Neural cell (in vitro differentiated cells): ENCODE measurements at regions not wholly inside any gene's neighbourhood (a gene's known extent, or its start where the extent isn't known, plus 50 kb on each side); places are given as distances from the start of the nearest gene placed in this dataset.

Experiments
- H2AFZ ChIP-seq: fragments of 200-600, 300-800 bp; sonication (generic), shearing (Covaris generic); 2 replicates; pipeline ENCODE4 v1.6.0; 2014; ENCODE audit warnings: low read depth, mild to moderate bottlenecking, antibody characterized with exemption, low read length, moderate library complexity
- H3F3A ChIP-seq: fragments of 200-600 bp; shearing (Covaris generic); 2 replicates; pipeline ENCODE4 v1.6.1; 2016; ENCODE audit warnings: mild to moderate bottlenecking, moderate library complexity, mixed read lengths, antibody characterized with exemption, low read length; ENCODE audit not compliant: insufficient read depth, poor library complexity, severe bottlenecking
- H3K27ac ChIP-seq: fragments of 200-600, 300-800 bp; sonication (generic), shearing (Covaris generic); 2 replicates; pipeline ENCODE4 v1.5.1; 2014; ENCODE audit warnings: mild to moderate bottlenecking, low read length, moderate library complexity
- H3K27me3 ChIP-seq: fragments of 300-800, 200-600 bp; sonication (generic), shearing (Covaris generic); 2 replicates; pipeline ENCODE4 v1.6.0; 2014; ENCODE audit warnings: mild to moderate bottlenecking, low read depth, low read length, moderate library complexity; ENCODE audit not compliant: insufficient read depth
- H3K36me3 ChIP-seq: fragments of 300-800, 200-600 bp; sonication (generic), shearing (Covaris generic); 2 replicates; pipeline ENCODE4 v1.5.1; 2014; ENCODE audit warnings: mild to moderate bottlenecking, antibody characterized with exemption, low read length, moderate library complexity; ENCODE audit not compliant: insufficient read depth
- H3K4me2 ChIP-seq: fragments of 300-800, 200-600 bp; sonication (generic), shearing (Covaris generic); 2 replicates; pipeline ENCODE4 v1.6.0; 2014; ENCODE audit warnings: mild to moderate bottlenecking, low read length
- H3K4me3 ChIP-seq: fragments of 300-800, 200-600 bp; sonication (generic), shearing (Covaris generic); 2 replicates; pipeline ENCODE4 v1.5.1; 2014; ENCODE audit warnings: mild to moderate bottlenecking, low read length, moderate library complexity
- H3K79me2 ChIP-seq: fragments of 200-600 bp; shearing (Covaris generic); replicated peaks from 2 replicates; pipeline ENCODE4 v1.6.0; 2014; ENCODE audit warnings: mild to moderate bottlenecking, low read length, moderate library complexity; ENCODE audit not compliant: insufficient read depth
- H3K9ac ChIP-seq: fragments of 300-800, 200-600 bp; sonication (generic), shearing (Covaris generic); 2 replicates; pipeline ENCODE4 v1.6.1; 2016; ENCODE audit warnings: mild to moderate bottlenecking, low read length, mixed read lengths
- H3K9me2 ChIP-seq: fragments of 200-600 bp; shearing (Covaris generic); 2 replicates; pipeline ENCODE4 v1.6.1; 2016; ENCODE audit warnings: mild to moderate bottlenecking, low read length, mixed read lengths; ENCODE audit not compliant: insufficient read depth
- H3K9me3 ChIP-seq: fragments of 200-600, 300-800 bp; sonication (generic), shearing (Covaris generic); 2 replicates; pipeline ENCODE4 v1.6.1; 2016; ENCODE audit warnings: mild to moderate bottlenecking, mixed run types, low read length, moderate library complexity, mixed read lengths
- H4K20me1 ChIP-seq: fragments of 200-600 bp; shearing (Covaris generic); 2 replicates; pipeline ENCODE4 v1.6.1; 2016; ENCODE audit warnings: mild to moderate bottlenecking, mixed run types; ENCODE audit not compliant: insufficient read depth
- EP300 ChIP-seq: fragments of 450-650 bp; conservative IDR thresholded peaks from 2 replicates; pipeline ENCODE4 v1.6.1; 2014; ENCODE audit warnings: antibody characterized with exemption, mild to moderate bottlenecking, moderate library complexity; ENCODE audit not compliant: poor library complexity, severe bottlenecking
- EZH2 ChIP-seq: fragments of 200-600, 300-800 bp; shearing (Covaris generic), sonication (generic); IDR thresholded peaks from 2 replicates; pipeline ENCODE4 v1.6.1; 2014; ENCODE audit warnings: antibody characterized with exemption, low read length, borderline replicate concordance, mild to moderate bottlenecking; ENCODE audit not compliant: insufficient read depth, poor library complexity, severe bottlenecking
- MXI1 ChIP-seq: fragments of 450-650 bp; conservative IDR thresholded peaks from 2 replicates; pipeline ENCODE4 v1.6.1; 2014; ENCODE audit warnings: antibody characterized with exemption, mild to moderate bottlenecking; ENCODE audit not compliant: poor library complexity, severe bottlenecking
- POLR2AphosphoS5 ChIP-seq: IDR thresholded peaks from 2 replicates; pipeline ENCODE4 v1.6.1; 2012
- RAD21 ChIP-seq: fragments of 450-650 bp; conservative IDR thresholded peaks from 2 replicates; pipeline ENCODE4 v1.6.1; 2014; ENCODE audit warnings: antibody characterized with exemption, mild to moderate bottlenecking, moderate library complexity
- SMC3 ChIP-seq: fragments of 450-650 bp; conservative IDR thresholded peaks from 2 replicates; pipeline ENCODE4 v1.6.1; 2014; ENCODE audit warnings: antibody characterized with exemption, mild to moderate bottlenecking, moderate library complexity; ENCODE audit not compliant: poor library complexity
- TAF1 ChIP-seq: IDR thresholded peaks from 2 replicates; pipeline ENCODE4 v1.6.1; 2012; ENCODE audit warnings: low read depth
- TF ChIP-seq, protein P1 (sequence below): IDR thresholded peaks from 2 replicates; pipeline ENCODE4 v1.6.1; 2012; ENCODE audit warnings: borderline replicate concordance
- TF ChIP-seq, protein P2 (sequence below): fragments of 450-650 bp; IDR thresholded peaks from 2 replicates; pipeline ENCODE4 v1.5.1; 2014; ENCODE audit warnings: antibody characterized with exemption, mild to moderate bottlenecking, moderate library complexity; ENCODE audit not compliant: poor library complexity, severe bottlenecking

DNA sequence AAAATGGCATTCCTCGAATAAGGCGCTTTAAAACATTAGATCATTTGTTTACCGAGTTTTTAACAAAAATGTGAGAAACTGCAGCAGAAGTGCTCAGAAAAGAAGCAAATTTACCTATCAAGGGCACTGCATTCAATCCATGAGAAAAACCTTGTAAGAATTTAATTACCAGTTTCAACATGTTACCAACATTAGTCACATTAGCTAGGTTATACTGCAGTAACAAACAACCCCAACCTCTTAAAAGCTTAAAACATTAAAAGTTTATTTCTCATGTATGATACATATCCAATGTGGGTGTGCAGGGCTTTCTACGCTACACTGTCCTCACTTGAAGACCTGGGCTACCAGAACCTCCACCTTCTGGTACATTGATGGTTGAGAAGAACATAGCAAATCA lies 68.1 kb upstream of the CCBE1 start:
- no peaks in the 10 kb centered on the region for H3K9me2 ChIP-seq
- no peaks in the 10 kb centered on the region for H4K20me1 ChIP-seq
- H3K9me3 ChIP-seq = no peaks in the 10 kb centered on the region
- H3K27ac ChIP-seq = no peak overlapping the region
- no peaks in the 10 kb centered on the region for H3K79me2 ChIP-seq
- H3F3A ChIP-seq = no peaks in the 10 kb centered on the region
- no peak overlapping the region for H3K4me2 ChIP-seq
- no peak overlapping the region for H3K9ac ChIP-seq
- H3K4me3 ChIP-seq = no peak overlapping the region
- TF ChIP-seq, protein P1, sequence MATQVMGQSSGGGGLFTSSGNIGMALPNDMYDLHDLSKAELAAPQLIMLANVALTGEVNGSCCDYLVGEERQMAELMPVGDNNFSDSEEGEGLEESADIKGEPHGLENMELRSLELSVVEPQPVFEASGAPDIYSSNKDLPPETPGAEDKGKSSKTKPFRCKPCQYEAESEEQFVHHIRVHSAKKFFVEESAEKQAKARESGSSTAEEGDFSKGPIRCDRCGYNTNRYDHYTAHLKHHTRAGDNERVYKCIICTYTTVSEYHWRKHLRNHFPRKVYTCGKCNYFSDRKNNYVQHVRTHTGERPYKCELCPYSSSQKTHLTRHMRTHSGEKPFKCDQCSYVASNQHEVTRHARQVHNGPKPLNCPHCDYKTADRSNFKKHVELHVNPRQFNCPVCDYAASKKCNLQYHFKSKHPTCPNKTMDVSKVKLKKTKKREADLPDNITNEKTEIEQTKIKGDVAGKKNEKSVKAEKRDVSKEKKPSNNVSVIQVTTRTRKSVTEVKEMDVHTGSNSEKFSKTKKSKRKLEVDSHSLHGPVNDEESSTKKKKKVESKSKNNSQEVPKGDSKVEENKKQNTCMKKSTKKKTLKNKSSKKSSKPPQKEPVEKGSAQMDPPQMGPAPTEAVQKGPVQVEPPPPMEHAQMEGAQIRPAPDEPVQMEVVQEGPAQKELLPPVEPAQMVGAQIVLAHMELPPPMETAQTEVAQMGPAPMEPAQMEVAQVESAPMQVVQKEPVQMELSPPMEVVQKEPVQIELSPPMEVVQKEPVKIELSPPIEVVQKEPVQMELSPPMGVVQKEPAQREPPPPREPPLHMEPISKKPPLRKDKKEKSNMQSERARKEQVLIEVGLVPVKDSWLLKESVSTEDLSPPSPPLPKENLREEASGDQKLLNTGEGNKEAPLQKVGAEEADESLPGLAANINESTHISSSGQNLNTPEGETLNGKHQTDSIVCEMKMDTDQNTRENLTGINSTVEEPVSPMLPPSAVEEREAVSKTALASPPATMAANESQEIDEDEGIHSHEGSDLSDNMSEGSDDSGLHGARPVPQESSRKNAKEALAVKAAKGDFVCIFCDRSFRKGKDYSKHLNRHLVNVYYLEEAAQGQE = no peak
- no peak for TF ChIP-seq TAF1
- no peak for TF ChIP-seq SMC3
- TF ChIP-seq EZH2 = no peak
- TF ChIP-seq, protein P2, sequence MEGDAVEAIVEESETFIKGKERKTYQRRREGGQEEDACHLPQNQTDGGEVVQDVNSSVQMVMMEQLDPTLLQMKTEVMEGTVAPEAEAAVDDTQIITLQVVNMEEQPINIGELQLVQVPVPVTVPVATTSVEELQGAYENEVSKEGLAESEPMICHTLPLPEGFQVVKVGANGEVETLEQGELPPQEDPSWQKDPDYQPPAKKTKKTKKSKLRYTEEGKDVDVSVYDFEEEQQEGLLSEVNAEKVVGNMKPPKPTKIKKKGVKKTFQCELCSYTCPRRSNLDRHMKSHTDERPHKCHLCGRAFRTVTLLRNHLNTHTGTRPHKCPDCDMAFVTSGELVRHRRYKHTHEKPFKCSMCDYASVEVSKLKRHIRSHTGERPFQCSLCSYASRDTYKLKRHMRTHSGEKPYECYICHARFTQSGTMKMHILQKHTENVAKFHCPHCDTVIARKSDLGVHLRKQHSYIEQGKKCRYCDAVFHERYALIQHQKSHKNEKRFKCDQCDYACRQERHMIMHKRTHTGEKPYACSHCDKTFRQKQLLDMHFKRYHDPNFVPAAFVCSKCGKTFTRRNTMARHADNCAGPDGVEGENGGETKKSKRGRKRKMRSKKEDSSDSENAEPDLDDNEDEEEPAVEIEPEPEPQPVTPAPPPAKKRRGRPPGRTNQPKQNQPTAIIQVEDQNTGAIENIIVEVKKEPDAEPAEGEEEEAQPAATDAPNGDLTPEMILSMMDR = no peak
- TF ChIP-seq RAD21 = no peak
- TF ChIP-seq EP300 = no peak
- no peak for TF ChIP-seq MXI1
- no peak for TF ChIP-seq POLR2AphosphoS5
- H2AFZ ChIP-seq = no peak overlapping the region
- H3K27me3 ChIP-seq = no peaks in the 10 kb centered on the region
- H3K36me3 ChIP-seq = no peaks in the 10 kb centered on the region

DNA sequence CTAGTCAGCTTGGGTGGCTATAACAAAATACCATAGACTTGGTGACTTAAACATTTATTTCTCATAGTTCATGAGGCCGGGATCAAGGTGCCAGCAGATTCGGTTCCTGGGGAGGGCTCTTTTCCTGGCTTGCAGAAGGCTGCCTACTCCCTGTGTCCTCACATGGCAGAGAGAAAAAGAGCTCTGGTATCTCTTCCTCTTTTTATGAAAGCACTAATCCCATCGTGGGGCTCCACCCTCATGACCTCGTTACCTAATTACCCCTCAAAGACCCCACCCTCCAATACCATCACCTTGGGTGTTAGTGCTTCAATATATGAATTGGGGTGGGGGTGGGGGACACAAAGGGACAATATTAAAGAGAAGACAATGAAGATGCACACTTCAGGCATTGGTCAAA lies 67.1 kb upstream of the CCBE1 start:
- H4K20me1 ChIP-seq = no peaks in the 10 kb centered on the region
- no peaks in the 10 kb centered on the region for H3K9me2 ChIP-seq
- H3K27me3 ChIP-seq = no peaks in the 10 kb centered on the region
- TF ChIP-seq, protein P2 = no peak
- TF ChIP-seq RAD21 (no peak), EP300 (no peak), MXI1 (no peak), TAF1 (no peak), SMC3 (no peak), EZH2 (no peak), POLR2AphosphoS5 (no peak)
- TF ChIP-seq, protein P1 = no peak
- H3K4me2 ChIP-seq = no peak overlapping the region
- H2AFZ ChIP-seq = no peak overlapping the region
- no peaks in the 10 kb centered on the region for H3F3A ChIP-seq
- no peaks in the 10 kb centered on the region for H3K36me3 ChIP-seq
- H3K9ac ChIP-seq = no peak overlapping the region
- no peak overlapping the region for H3K27ac ChIP-seq
- H3K79me2 ChIP-seq = no peaks in the 10 kb centered on the region
- H3K9me3 ChIP-seq = no peaks in the 10 kb centered on the region
- H3K4me3 ChIP-seq = no peak overlapping the region
